Activated CD4-positive, alpha-beta T cell treated with anti-CD3 and anti-CD28 coated beads for 36 hours (primary cell): ENCODE measurements at regions not wholly inside any gene's neighbourhood (a gene's known extent, or its start where the extent isn't known, plus 50 kb on each side); places are given as distances from the start of the nearest gene placed in this dataset.

Experiments
- ATAC-seq: fragments of 200-7000 bp; cut with Tn5 transposase; one replicate; pipeline ENCODE4 v1.10.0; 2021; ENCODE audit warnings: mild to moderate bottlenecking, moderate library complexity
- CTCF ChIA-PET: fragments of 350-600 bp; sonication (Branson Sonifier 250); formaldehyde crosslinking; loops from one replicate; lab custom pipeline; 2021; ENCODE audit warnings: antibody characterized with exemption; lab: Charles Lee
- POLR2A ChIA-PET: fragments of 350-600 bp; sonication (Branson Sonifier 250); formaldehyde crosslinking; loops from one replicate; lab custom pipeline; 2021; ENCODE audit warnings: antibody characterized with exemption, inconsistent platforms; lab: Charles Lee
- DNase-seq: peaks from one replicate; pipeline ENCODE4 v3.0.0-alpha.2; 2020
- H3K27ac Mint-ChIP-seq: one replicate; pipeline ENCODE4 v1.8.0; 2021; ENCODE audit warnings: mixed read lengths
- H3K27me3 Mint-ChIP-seq: one replicate; pipeline ENCODE4 v1.8.0; 2021; ENCODE audit warnings: mixed read lengths
- H3K36me3 Mint-ChIP-seq: one replicate; pipeline ENCODE4 v1.8.0; 2021; ENCODE audit warnings: low read depth, mixed read lengths
- H3K4me1 Mint-ChIP-seq: one replicate; pipeline ENCODE4 v1.8.0; 2021; ENCODE audit warnings: mixed read lengths
- H3K4me3 Mint-ChIP-seq: one replicate; pipeline ENCODE4 v1.8.0; 2021; ENCODE audit warnings: mild to moderate bottlenecking, moderate library complexity, mixed read lengths
- H3K9me3 Mint-ChIP-seq: one replicate; pipeline ENCODE4 v1.8.0; 2021; ENCODE audit warnings: low read depth, mixed read lengths
- intact Hi-C, 2 experiments: fragments of 100-400 bp; cut with DNase I in 1 of 2; cut with micrococcal nuclease in 1 of 2; formaldehyde crosslinking; loops; one replicate each; pipeline versions ENCODE4 v1.14.2 to v1.15.1; 2022 to 2024; cut with DNase I, micrococcal nuclease

GRCh38 chr13:21849323-21849722 is 178.4 kb downstream of the FGF9 start:
- no peak overlapping the region for H3K27ac Mint-ChIP-seq
- H3K4me3 Mint-ChIP-seq = no peak overlapping the region
- H3K36me3 Mint-ChIP-seq = no peaks in the 10 kb centered on the region
- no peaks in the 10 kb centered on the region for H3K4me1 Mint-ChIP-seq
- ChIA-PET POLR2A (no interaction called here), CTCF (interaction anchor here (0.6 to 0.7 kb wide), 2 partner anchors 11 to 647 kb away, joined by 3 read pairs; no protein-coding TSS in a partner anchor)
- H3K9me3 Mint-ChIP-seq = no peaks in the 10 kb centered on the region
- DNase-seq (peak; percentile 24), ATAC-seq (peak; percentile 64)
- intact Hi-C loops = loop anchor here in 1 of 2 experiments (1.0 kb wide), 1 partner anchor 429 kb away; no protein-coding TSS in a partner anchor
- peaks cover 7% of the 10 kb centered on the region for H3K27me3 Mint-ChIP-seq

- intact Hi-C loops = no loop called here
- Mint-ChIP-seq H3K4me1 (no peaks in the 10 kb centered on the region), H3K27me3 (peaks cover 7% of the 10 kb centered on the region), H3K27ac (no peak overlapping the region), H3K36me3 (no peaks in the 10 kb centered on the region), H3K4me3 (no peak overlapping the region), H3K9me3 (no peaks in the 10 kb centered on the region)
- DNase-seq = no peak
- ChIA-PET POLR2A (no interaction called here), CTCF (interaction anchor here (0.7 kb wide), 1 partner anchor 646 kb away, joined by 3 read pairs; no protein-coding TSS in a partner anchor)
- ATAC-seq = no peak
Measured at GRCh38 chr13:21850013-21851006, 179.4 kb downstream of the FGF9 start.

- peaks cover 3% of the 10 kb centered on the region for H3K27me3 Mint-ChIP-seq
- intact Hi-C loops = no loop called here
- ChIA-PET POLR2A (no interaction called here), CTCF (no interaction called here)
- ATAC-seq = no peak
- H3K36me3 Mint-ChIP-seq = no peaks in the 10 kb centered on the region
- H3K4me1 Mint-ChIP-seq = no peaks in the 10 kb centered on the region
- H3K27ac Mint-ChIP-seq = no peak overlapping the region
- DNase-seq = no peak
- no peak overlapping the region for H3K4me3 Mint-ChIP-seq
- H3K9me3 Mint-ChIP-seq = no peaks in the 10 kb centered on the region
Measured at GRCh38 chr13:21852043-21852442, 181.2 kb downstream of the FGF9 start.

- ChIA-PET POLR2A (no interaction called here), CTCF (interaction anchor here (0.6 kb wide), 1 partner anchor 140 kb away, joined by 3 read pairs; no protein-coding TSS in a partner anchor)
- intact Hi-C loops = no loop called here
- Mint-ChIP-seq H3K4me1 (no peaks in the 10 kb centered on the region), H3K9me3 (no peaks in the 10 kb centered on the region), H3K27me3 (no peaks in the 10 kb centered on the region), H3K36me3 (no peaks in the 10 kb centered on the region), H3K27ac (no peak overlapping the region), H3K4me3 (no peak overlapping the region)
- DNase-seq (no peak), ATAC-seq (no peak)
Measured at GRCh38 chr13:21853779-21854178, 182.9 kb downstream of the FGF9 start.

GRCh38 chr13:21868823-21869222 is 197.9 kb downstream of the FGF9 start:
- Mint-ChIP-seq H3K36me3 (no peaks in the 10 kb centered on the region), H3K27me3 (peaks cover 7% of the 10 kb centered on the region), H3K4me3 (no peak overlapping the region), H3K4me1 (no peaks in the 10 kb centered on the region), H3K9me3 (no peaks in the 10 kb centered on the region), H3K27ac (no peak overlapping the region)
- ChIA-PET POLR2A (no interaction called here), CTCF (no interaction called here)
- DNase-seq = no peak
- intact Hi-C loops = no loop called here
- no peak for ATAC-seq

GRCh38 chr13:21871382-21871781 is 200.5 kb downstream of the FGF9 start:
- Mint-ChIP-seq H3K4me1 (no peaks in the 10 kb centered on the region), H3K4me3 (no peak overlapping the region), H3K9me3 (no peaks in the 10 kb centered on the region), H3K27ac (no peak overlapping the region), H3K36me3 (no peaks in the 10 kb centered on the region), H3K27me3 (peaks cover 7% of the 10 kb centered on the region)
- DNase-seq (no peak), ATAC-seq (no peak)
- ChIA-PET CTCF (no interaction called here), POLR2A (no interaction called here)
- intact Hi-C loops = no loop called here

- no peak for ATAC-seq
- intact Hi-C loops = no loop called here
- ChIA-PET POLR2A (no interaction called here), CTCF (no interaction called here)
- H3K27me3 Mint-ChIP-seq = peaks cover 4% of the 10 kb centered on the region
- H3K4me1 Mint-ChIP-seq = no peaks in the 10 kb centered on the region
- H3K27ac Mint-ChIP-seq = no peak overlapping the region
- DNase-seq = no peak
- H3K9me3 Mint-ChIP-seq = no peaks in the 10 kb centered on the region
- H3K36me3 Mint-ChIP-seq = no peaks in the 10 kb centered on the region
- H3K4me3 Mint-ChIP-seq = no peak overlapping the region
Measured at GRCh38 chr13:21871919-21872318, 201.0 kb downstream of the FGF9 start.

GRCh38 chr13:21872795-21873194 is 201.9 kb downstream of the FGF9 start:
- intact Hi-C loops = no loop called here
- DNase-seq (no peak), ATAC-seq (no peak)
- ChIA-PET POLR2A (no interaction called here), CTCF (no interaction called here)
- Mint-ChIP-seq H3K27ac (no peak overlapping the region), H3K36me3 (no peaks in the 10 kb centered on the region), H3K27me3 (peaks cover 4% of the 10 kb centered on the region), H3K4me3 (no peak overlapping the region), H3K4me1 (no peaks in the 10 kb centered on the region), H3K9me3 (no peaks in the 10 kb centered on the region)

GRCh38 chr13:21875116-21875515 is 204.2 kb downstream of the FGF9 start:
- Mint-ChIP-seq H3K36me3 (no peaks in the 10 kb centered on the region), H3K9me3 (no peaks in the 10 kb centered on the region), H3K27ac (no peak overlapping the region), H3K4me3 (no peak overlapping the region), H3K27me3 (no peaks in the 10 kb centered on the region), H3K4me1 (no peaks in the 10 kb centered on the region)
- CTCF ChIA-PET = no interaction called here
- ATAC-seq (no peak), DNase-seq (no peak)
- intact Hi-C loops = no loop called here
- POLR2A ChIA-PET = no interaction called here

GRCh38 chr13:21879263-21879914 is 208.5 kb downstream of the FGF9 start:
- no peak for ATAC-seq
- ChIA-PET POLR2A (no interaction called here), CTCF (interaction anchor here (0.7 kb wide), 1 partner anchor 469 kb away, joined by 3 read pairs; no protein-coding TSS in a partner anchor)
- H3K4me1 Mint-ChIP-seq = no peaks in the 10 kb centered on the region
- no peak overlapping the region for H3K4me3 Mint-ChIP-seq
- intact Hi-C loops = no loop called here
- no peaks in the 10 kb centered on the region for H3K36me3 Mint-ChIP-seq
- no peaks in the 10 kb centered on the region for H3K9me3 Mint-ChIP-seq
- DNase-seq = no peak
- no peaks in the 10 kb centered on the region for H3K27me3 Mint-ChIP-seq
- H3K27ac Mint-ChIP-seq = no peak overlapping the region

GRCh38 chr13:21882766-21883165 is 211.9 kb downstream of the FGF9 start:
- POLR2A ChIA-PET = no interaction called here
- no peak overlapping the region for H3K4me3 Mint-ChIP-seq

More at GRCh38 chr13:21882766-21883165, 211.9 kb downstream of the FGF9 start:
- intact Hi-C loops = no loop called here
- no peaks in the 10 kb centered on the region for H3K4me1 Mint-ChIP-seq
- H3K27me3 Mint-ChIP-seq = no peaks in the 10 kb centered on the region
- H3K9me3 Mint-ChIP-seq = no peaks in the 10 kb centered on the region
- no peak overlapping the region for H3K27ac Mint-ChIP-seq
- H3K36me3 Mint-ChIP-seq = no peaks in the 10 kb centered on the region
- no peak for ATAC-seq
- DNase-seq = no peak
- CTCF ChIA-PET = no interaction called here
